ENCODE measurements at regions not wholly inside any gene's neighbourhood (a gene's known extent, or its start where the extent isn't known, plus 50 kb on each side); places are given as distances from the start of the nearest gene placed in this dataset.

GRCh38 chr14:86639146-86639545 lies 1109.2 kb downstream of the FLRT2 start:
- no peak for DNase-seq (ENCODE audit: low read depth, low spot score)

- DNase-seq (ENCODE audit: low read depth, low spot score), result no peak
Measured at GRCh38 chr14:86627080-86627479, 1097.1 kb downstream of the FLRT2 start.

GRCh38 chr14:86626530-86626929 lies 1096.6 kb downstream of the FLRT2 start:
- DNase-seq (ENCODE audit: low read depth, low spot score), result no peak

- no peak for DNase-seq (ENCODE audit: low read depth, low spot score)
Measured at GRCh38 chr14:86625637-86626036, 1095.7 kb downstream of the FLRT2 start.

GRCh38 chr14:86619726-86620125 lies 1089.8 kb downstream of the FLRT2 start:
- DNase-seq (ENCODE audit: low read depth, low spot score), result no peak

GRCh38 chr14:86613786-86614185 lies 1083.8 kb downstream of the FLRT2 start:
- DNase-seq (ENCODE audit: low read depth, low spot score), result no peak

- no peak for DNase-seq (ENCODE audit: low read depth, low spot score)
Measured at GRCh38 chr14:86613126-86613525, 1083.2 kb downstream of the FLRT2 start.

- no peak for DNase-seq (ENCODE audit: low read depth, low spot score)
Measured at GRCh38 chr14:86604561-86604960, 1074.6 kb downstream of the FLRT2 start.

GRCh38 chr14:86602263-86602662 lies 1072.3 kb downstream of the FLRT2 start:
- no peak for DNase-seq (ENCODE audit: low read depth, low spot score)

GRCh38 chr14:86601813-86602212 lies 1071.9 kb downstream of the FLRT2 start:
- DNase-seq (ENCODE audit: low read depth, low spot score), result no peak

- no peak for DNase-seq (ENCODE audit: low read depth, low spot score)
Measured at GRCh38 chr14:86597279-86597678, 1067.3 kb downstream of the FLRT2 start.

- DNase-seq (ENCODE audit: low read depth, low spot score), result no peak
Measured at GRCh38 chr14:86596024-86596423, 1066.1 kb downstream of the FLRT2 start.

GRCh38 chr14:86575141-86575540 lies 1045.2 kb downstream of the FLRT2 start:
- DNase-seq (ENCODE audit: low read depth, low spot score), result no peak

GRCh38 chr14:86574778-86575129 lies 1044.8 kb downstream of the FLRT2 start:
- DNase-seq (ENCODE audit: low read depth, low spot score), result no peak

GRCh38 chr14:86574051-86574777 lies 1044.3 kb downstream of the FLRT2 start:
- no peak for DNase-seq (ENCODE audit: low read depth, low spot score)

GRCh38 chr14:86570371-86570770 lies 1040.4 kb downstream of the FLRT2 start:
- DNase-seq (ENCODE audit: low read depth, low spot score), result no peak

GRCh38 chr14:86543521-86543920 lies 1013.6 kb downstream of the FLRT2 start:
- no peak for DNase-seq (ENCODE audit: low read depth, low spot score)

GRCh38 chr14:86541972-86542371 lies 1012.0 kb downstream of the FLRT2 start:
- DNase-seq (ENCODE audit: low read depth, low spot score), result no peak

- DNase-seq (ENCODE audit: low read depth, low spot score), result no peak
Measured at GRCh38 chr14:86540636-86541247, 1010.8 kb downstream of the FLRT2 start.

GRCh38 chr14:86539361-86540070 lies 1009.6 kb downstream of the FLRT2 start:
- no peak for DNase-seq (ENCODE audit: low read depth, low spot score)

GRCh38 chr14:86533834-86534233 lies 1003.9 kb downstream of the FLRT2 start:
- no peak for DNase-seq (ENCODE audit: low read depth, low spot score)

- no peak for DNase-seq (ENCODE audit: low read depth, low spot score)
Measured at GRCh38 chr14:86532219-86532618, 1002.3 kb downstream of the FLRT2 start.

GRCh38 chr14:86530457-86530856 lies 1000.5 kb downstream of the FLRT2 start:
- DNase-seq (ENCODE audit: low read depth, low spot score), result no peak

Data from activated CD4-positive, CD25-positive, alpha-beta regulatory T cell treated with anti-CD3 and anti-CD28 coated beads, Interleukin-2, amount 50 U/mL, for 16 hours (primary cell).